ENCODE measurements at regions not wholly inside any gene's neighbourhood (a gene's known extent, or its start where the extent isn't known, plus 50 kb on each side); places are given as distances from the start of the nearest gene placed in this dataset.

DNA sequence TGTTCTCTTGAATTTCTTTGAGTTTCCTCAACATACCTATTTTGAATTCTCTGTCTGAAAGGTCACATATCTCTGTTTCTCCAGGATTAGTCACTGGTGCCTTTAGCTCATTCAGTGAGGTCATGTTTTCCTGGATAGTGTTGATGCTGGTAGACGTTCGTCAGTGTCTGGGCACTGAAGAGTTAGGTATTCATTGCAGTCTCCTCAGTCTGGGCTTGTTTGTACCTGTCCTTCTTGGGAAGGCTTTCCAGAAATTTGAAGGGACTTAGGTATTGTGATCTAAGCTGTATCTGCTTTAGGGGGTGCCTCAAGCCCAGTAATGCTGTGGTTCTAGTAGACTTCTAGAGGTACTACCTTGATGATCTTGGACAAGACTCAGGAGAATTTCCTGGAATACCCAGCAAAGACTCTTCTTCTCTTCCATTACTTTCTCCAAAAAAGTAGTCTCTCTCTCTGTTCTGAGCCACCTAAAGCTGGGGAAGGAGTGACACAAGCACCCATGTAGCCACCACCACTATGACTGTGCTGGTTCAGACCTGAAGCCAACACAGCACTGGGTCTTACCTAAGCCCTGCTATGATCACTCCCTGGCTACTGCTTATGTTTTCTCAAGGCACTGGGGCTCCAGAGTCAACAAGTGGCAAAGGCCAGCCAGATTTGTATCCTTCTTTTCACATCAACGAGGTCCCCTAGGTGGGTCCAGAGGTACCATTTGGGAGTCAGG lies 852.0 kb downstream of the BCL11A start:
- Histone ChIP-seq H4K20me1 (ENCODE audit: control insufficient read depth, insufficient read depth) (no peaks in the 10 kb centered on the region), H3K27me3 (replicated peaks in 1 of 2; ENCODE audit: control insufficient read depth in 2 of 2, insufficient read depth in 2 of 2, low read length in 1 of 2) (no peaks in the 10 kb centered on the region), H3K4me2 (ENCODE audit: control insufficient read depth, insufficient read depth) (no peak overlapping the region), H3K9ac (ENCODE audit: control insufficient read depth, insufficient read depth, low read length) (no peak overlapping the region), H3K79me2 (ENCODE audit: control insufficient read depth, insufficient read depth, low read length) (no peaks in the 10 kb centered on the region), H3K27ac (ENCODE audit: control insufficient read depth, insufficient read depth) (no peak overlapping the region), H3K4me3 (no peak overlapping the region), H3K4me1 (ENCODE audit: control insufficient read depth, insufficient read depth, low read length) (no peaks in the 10 kb centered on the region), H2AFZ (ENCODE audit: control insufficient read depth, low read depth, low read length) (no peak overlapping the region), H3K36me3 (ENCODE audit: control insufficient read depth in 2 of 2, insufficient read depth in 2 of 2, low read length in 1 of 2) (no peaks in the 10 kb centered on the region), H3K9me3 (replicated peaks; ENCODE audit: control insufficient read depth, insufficient read depth, low read length) (no peaks in the 10 kb centered on the region)
- no peak for ATAC-seq
- WGBS (ENCODE audit: insufficient coverage, insufficient replicate concordance, low lambda C conversion rate, missing lambda C conversion rate) = 4% methylated on average over 3 of the region's 3 CpGs
- ChIA-PET CTCF (no interaction called here), POLR2A (no interaction called here), SMC1A (ENCODE audit: uncharacterized antibody, unreplicated experiment) (no interaction called here), RAD21 (ENCODE audit: unreplicated experiment) (no interaction called here)
- TF ChIP-seq, protein P1, sequence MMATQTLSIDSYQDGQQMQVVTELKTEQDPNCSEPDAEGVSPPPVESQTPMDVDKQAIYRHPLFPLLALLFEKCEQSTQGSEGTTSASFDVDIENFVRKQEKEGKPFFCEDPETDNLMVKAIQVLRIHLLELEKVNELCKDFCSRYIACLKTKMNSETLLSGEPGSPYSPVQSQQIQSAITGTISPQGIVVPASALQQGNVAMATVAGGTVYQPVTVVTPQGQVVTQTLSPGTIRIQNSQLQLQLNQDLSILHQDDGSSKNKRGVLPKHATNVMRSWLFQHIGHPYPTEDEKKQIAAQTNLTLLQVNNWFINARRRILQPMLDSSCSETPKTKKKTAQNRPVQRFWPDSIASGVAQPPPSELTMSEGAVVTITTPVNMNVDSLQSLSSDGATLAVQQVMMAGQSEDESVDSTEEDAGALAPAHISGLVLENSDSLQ (IDR thresholded peaks at IDR 0.05) = no peak
- TF ChIP-seq ZNF24 (IDR thresholded peaks at IDR 0.05) = no peak
- no peak for TF ChIP-seq RAD21 (IDR thresholded peaks at IDR 0.05; ENCODE audit: insufficient read depth, low read depth, low read length)
- TF ChIP-seq RFX5 (IDR thresholded peaks at IDR 0.05; ENCODE audit: low read depth, low read length) = no peak
- TF ChIP-seq, protein P2, sequence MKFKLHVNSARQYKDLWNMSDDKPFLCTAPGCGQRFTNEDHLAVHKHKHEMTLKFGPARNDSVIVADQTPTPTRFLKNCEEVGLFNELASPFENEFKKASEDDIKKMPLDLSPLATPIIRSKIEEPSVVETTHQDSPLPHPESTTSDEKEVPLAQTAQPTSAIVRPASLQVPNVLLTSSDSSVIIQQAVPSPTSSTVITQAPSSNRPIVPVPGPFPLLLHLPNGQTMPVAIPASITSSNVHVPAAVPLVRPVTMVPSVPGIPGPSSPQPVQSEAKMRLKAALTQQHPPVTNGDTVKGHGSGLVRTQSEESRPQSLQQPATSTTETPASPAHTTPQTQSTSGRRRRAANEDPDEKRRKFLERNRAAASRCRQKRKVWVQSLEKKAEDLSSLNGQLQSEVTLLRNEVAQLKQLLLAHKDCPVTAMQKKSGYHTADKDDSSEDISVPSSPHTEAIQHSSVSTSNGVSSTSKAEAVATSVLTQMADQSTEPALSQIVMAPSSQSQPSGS (IDR thresholded peaks at IDR 0.05; ENCODE audit: low read length) = no peak
- TF ChIP-seq TAF1 (IDR thresholded peaks at IDR 0.05; ENCODE audit: borderline replicate concordance, low read depth, low read length) = no peak
- TF ChIP-seq TARDBP (IDR thresholded peaks at IDR 0.05; ENCODE audit: borderline replicate concordance) = no peak
- no peak for TF ChIP-seq KLF5 (IDR thresholded peaks at IDR 0.05; ENCODE audit: partially characterized antibody)
- TF ChIP-seq IKZF1 (conservative IDR thresholded peaks at IDR 0.05) = no peak
- TF ChIP-seq DPF2 (IDR thresholded peaks at IDR 0.05) = no peak
- no peak for TF ChIP-seq SMAD5 (IDR thresholded peaks at IDR 0.05; ENCODE audit: low read depth)
- TF ChIP-seq FOXK2 (IDR thresholded peaks at IDR 0.05) = no peak
- TF ChIP-seq ATF7 (IDR thresholded peaks at IDR 0.05; ENCODE audit: low read depth) = no peak
- TF ChIP-seq, protein P3, sequence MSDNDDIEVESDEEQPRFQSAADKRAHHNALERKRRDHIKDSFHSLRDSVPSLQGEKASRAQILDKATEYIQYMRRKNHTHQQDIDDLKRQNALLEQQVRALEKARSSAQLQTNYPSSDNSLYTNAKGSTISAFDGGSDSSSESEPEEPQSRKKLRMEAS (IDR thresholded peaks at IDR 0.05; ENCODE audit: low read depth, low read length) = no peak
- TF ChIP-seq HDAC6 (IDR thresholded peaks at IDR 0.05; ENCODE audit: unreplicated experiment) = no peak
- no peak for TF ChIP-seq RCOR1 (conservative IDR thresholded peaks at IDR 0.05; ENCODE audit: low read depth, low read length)
- no peak for TF ChIP-seq SRF (IDR thresholded peaks at IDR 0.05; ENCODE audit: low read depth in 2 of 2, low read length in 2 of 2)
- no peak for TF ChIP-seq MYB (IDR thresholded peaks at IDR 0.05; ENCODE audit: borderline replicate concordance, low read depth, low read length)
- intact Hi-C loops (cut with micrococcal nuclease; ENCODE audit: unreplicated experiment) (no loop called here), in situ Hi-C loops (cut with MboI) (no loop called here)
- no peak for FAIRE-seq
- no TSS peak for BruUV-seq (replicated peaks)
- DNase-seq (ENCODE audit: low read depth, low spot score) = no peak

Data from GM12878 (cell line).